Thoracic aorta (tissue), 2 donors: ENCODE measurements at regions not wholly inside any gene's neighbourhood (a gene's known extent, or its start where the extent isn't known, plus 50 kb on each side); places are given as distances from the start of the nearest gene placed in this dataset.

ENCODE experiments used
- ATAC-seq: fragments of 150-250 bp; one replicate; pipeline ENCODE4 v1.8.0; 2017; ENCODE audit warnings: low read depth; ENCODE audit not compliant: insufficient number of reproducible peaks, low FRiP score
- DNase-seq: peaks from one replicate; pipeline ENCODE4 v3.0.0-alpha.2; 2020; ENCODE audit warnings: low spot score
- H3K27ac ChIP-seq, 2 donors: fragments of 200-600 bp; sonication (generic); 1 replicate in 1 of 2; 2 replicates in 1 of 2; pipeline ENCODE4 v1.5.1; 2016; ENCODE audit warnings: mild to moderate bottlenecking in 2 of 2, moderate library complexity in 2 of 2
- H3K27me3 ChIP-seq: fragments of 200-600 bp; sonication (generic); replicated peaks from 2 replicates; pipeline ENCODE4 v1.6.0; 2016; ENCODE audit warnings: mild to moderate bottlenecking; ENCODE audit not compliant: insufficient read depth
- H3K36me3 ChIP-seq: fragments of 200-600 bp; sonication (generic); one replicate; pipeline ENCODE4 v1.5.1; 2016
- H3K4me1 ChIP-seq, 2 donors: fragments of 200-600 bp; sonication (generic); 1 replicate in 1 of 2; 2 replicates in 1 of 2; pipeline versions ENCODE4 v1.5.1 to v1.6.0; 2016; ENCODE audit warnings: low read depth in 2 of 2, mild to moderate bottlenecking in 1 of 2; ENCODE audit not compliant: control insufficient read depth in 1 of 2
- H3K4me3 ChIP-seq: fragments of 200-600 bp; sonication (generic); 2 replicates; pipeline ENCODE4 v1.5.1; 2016; ENCODE audit warnings: mild to moderate bottlenecking
- H3K9me3 ChIP-seq: fragments of 200-600 bp; sonication (generic); 2 replicates; pipeline ENCODE4 v1.5.1; 2016
- TF ChIP-seq, protein P1 (sequence below): fragments of 200-600 bp; sonication (generic); IDR thresholded peaks from one replicate; pipeline ENCODE4 v1.5.1; 2019; ENCODE audit warnings: antibody characterized with exemption

DNA sequence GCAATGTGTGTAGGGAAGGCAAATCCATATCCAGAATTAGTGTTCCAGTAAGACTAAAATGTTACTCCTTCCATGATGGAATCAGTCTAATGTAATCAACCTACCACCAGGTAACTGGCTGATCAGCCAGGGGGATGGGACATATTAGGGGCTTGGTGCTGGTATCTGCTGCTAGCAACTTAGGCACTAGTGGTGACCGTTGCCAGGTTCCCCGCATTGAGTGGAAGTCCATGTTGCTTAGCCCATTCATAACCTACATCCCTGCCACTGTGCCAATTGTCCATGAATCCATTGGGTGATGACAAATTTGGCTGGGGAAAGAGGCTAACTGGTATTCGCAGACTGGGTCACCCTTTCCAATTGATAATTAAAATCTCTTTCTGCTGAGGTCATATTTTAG lies 212.2 kb upstream of the ROBO1 start:
- no peak for ATAC-seq
- no peaks in the 10 kb centered on the region for H3K9me3 ChIP-seq
- no peaks in the 10 kb centered on the region for H3K36me3 ChIP-seq
- no peaks in the 10 kb centered on the region for H3K27me3 ChIP-seq
- H3K27ac ChIP-seq = no peak overlapping the region
- no peaks in the 10 kb centered on the region for H3K4me1 ChIP-seq
- TF ChIP-seq, protein P1, sequence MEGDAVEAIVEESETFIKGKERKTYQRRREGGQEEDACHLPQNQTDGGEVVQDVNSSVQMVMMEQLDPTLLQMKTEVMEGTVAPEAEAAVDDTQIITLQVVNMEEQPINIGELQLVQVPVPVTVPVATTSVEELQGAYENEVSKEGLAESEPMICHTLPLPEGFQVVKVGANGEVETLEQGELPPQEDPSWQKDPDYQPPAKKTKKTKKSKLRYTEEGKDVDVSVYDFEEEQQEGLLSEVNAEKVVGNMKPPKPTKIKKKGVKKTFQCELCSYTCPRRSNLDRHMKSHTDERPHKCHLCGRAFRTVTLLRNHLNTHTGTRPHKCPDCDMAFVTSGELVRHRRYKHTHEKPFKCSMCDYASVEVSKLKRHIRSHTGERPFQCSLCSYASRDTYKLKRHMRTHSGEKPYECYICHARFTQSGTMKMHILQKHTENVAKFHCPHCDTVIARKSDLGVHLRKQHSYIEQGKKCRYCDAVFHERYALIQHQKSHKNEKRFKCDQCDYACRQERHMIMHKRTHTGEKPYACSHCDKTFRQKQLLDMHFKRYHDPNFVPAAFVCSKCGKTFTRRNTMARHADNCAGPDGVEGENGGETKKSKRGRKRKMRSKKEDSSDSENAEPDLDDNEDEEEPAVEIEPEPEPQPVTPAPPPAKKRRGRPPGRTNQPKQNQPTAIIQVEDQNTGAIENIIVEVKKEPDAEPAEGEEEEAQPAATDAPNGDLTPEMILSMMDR = no peak
- H3K4me3 ChIP-seq = no peak overlapping the region
- DNase-seq = no peak

DNA sequence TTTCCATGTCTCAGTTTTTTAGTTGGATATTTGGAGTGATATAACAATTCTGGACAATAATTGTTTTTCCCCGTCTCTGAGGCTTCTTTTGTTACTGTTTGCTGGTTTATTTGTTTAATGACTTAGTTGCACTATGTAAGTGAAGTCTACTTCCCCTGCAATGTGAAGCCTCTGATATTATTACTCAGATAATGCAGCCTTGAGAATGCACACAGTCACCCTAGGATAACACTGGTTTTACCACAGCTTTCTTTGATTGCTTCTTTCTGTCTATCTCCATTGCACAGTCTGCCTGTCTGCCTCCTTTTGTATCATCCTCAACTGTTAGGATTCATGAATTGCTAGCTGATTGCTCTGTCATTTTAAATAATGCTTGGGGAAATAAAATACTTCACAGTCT lies 208.7 kb upstream of the ROBO1 start:
- H3K27me3 ChIP-seq = no peaks in the 10 kb centered on the region
- TF ChIP-seq, protein P1 = no peak
- H3K9me3 ChIP-seq = no peaks in the 10 kb centered on the region
- H3K4me3 ChIP-seq = no peak overlapping the region
- H3K4me1 ChIP-seq = no peaks in the 10 kb centered on the region
- no peak for DNase-seq
- no peaks in the 10 kb centered on the region for H3K36me3 ChIP-seq
- no peak overlapping the region for H3K27ac ChIP-seq
- no peak for ATAC-seq

DNA sequence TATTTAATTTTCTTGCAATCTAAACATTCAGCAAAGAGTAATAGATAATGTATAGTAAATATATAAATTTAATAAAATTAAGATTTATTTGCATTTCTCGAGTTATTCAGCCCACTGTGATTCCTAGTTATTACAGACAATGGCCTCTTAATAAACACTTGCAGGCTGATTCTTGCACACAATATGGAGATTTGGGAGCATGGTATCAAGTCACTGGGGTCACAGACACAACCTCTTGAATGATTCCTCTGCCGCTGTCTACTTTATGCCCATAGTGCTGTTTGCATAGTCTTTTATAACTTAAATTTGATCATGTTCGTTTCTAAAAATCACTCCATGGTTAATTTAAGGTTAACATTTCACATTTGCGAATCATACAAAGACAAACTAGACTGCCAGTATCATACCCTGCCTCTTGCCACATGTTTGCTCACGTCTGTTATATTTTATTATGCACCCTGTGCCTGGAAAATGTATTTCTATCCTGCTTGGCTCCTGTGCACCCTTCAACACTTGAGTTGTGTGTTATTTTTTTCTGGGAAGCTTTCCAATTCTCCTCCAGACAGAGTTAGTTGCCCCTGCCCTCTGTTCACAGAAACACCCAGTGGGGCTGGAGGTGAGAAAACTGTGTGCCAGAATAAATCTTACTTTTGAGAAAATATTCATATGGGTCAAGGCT lies 206.3 kb upstream of the ROBO1 start:
- no peak for ATAC-seq
- TF ChIP-seq, protein P1 = no peak
- no peak overlapping the region for H3K4me3 ChIP-seq

DNA sequence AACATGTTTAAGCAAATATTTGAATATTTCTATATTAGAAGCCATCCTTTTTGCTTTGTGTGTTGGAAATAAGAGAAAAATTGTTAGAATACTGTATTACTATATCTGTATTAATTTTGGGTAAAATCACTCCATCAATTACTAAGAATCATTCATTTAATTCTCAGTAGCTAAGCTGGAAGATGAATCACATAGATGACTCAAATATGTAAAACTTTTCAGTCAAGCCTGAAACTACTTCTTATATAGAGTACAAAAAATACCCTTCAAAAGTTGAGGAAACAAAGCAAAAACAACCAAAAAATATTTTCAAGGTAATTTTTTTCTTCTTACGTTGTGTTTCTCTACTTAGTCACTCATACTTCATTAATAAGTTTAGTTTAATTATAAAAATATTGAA lies 205.7 kb upstream of the ROBO1 start:
- H3K27ac ChIP-seq = no peak overlapping the region
- ATAC-seq = no peak
- TF ChIP-seq, protein P1 = no peak
- no peaks in the 10 kb centered on the region for H3K4me1 ChIP-seq
- no peaks in the 10 kb centered on the region for H3K9me3 ChIP-seq
- no peaks in the 10 kb centered on the region for H3K27me3 ChIP-seq
- no peaks in the 10 kb centered on the region for H3K36me3 ChIP-seq
- H3K4me3 ChIP-seq = no peak overlapping the region
- DNase-seq = no peak

More for the DNA sequence above, 206.3 kb upstream of the ROBO1 start:
- Histone ChIP-seq H3K9me3 (no peaks in the 10 kb centered on the region), H3K27me3 (no peaks in the 10 kb centered on the region), H3K36me3 (no peaks in the 10 kb centered on the region), H3K4me1 (no peaks in the 10 kb centered on the region), H3K27ac (no peak overlapping the region)
- DNase-seq = no peak

DNA sequence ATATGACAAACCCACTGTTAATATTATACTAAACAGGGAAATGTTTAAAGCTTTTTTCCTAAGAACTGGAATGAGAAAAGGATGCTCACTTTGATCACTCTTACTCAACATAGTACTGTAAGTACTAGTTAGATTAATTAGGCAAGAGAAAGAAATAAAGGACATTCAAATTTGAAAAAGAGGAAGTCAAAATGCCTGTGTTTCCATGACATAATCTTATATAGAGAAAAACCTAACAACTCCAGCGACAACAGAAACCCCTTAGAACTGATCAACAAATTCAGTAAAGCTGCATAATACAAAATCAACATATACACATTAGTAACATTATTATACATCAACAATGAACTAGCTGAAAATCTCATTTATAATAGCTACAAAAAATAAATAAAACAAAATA lies 200.6 kb upstream of the ROBO1 start:
- ATAC-seq = no peak

More for the DNA sequence above, 200.6 kb upstream of the ROBO1 start:
- Histone ChIP-seq H3K9me3 (no peaks in the 10 kb centered on the region), H3K4me3 (no peak overlapping the region), H3K27ac (no peak overlapping the region), H3K4me1 (no peaks in the 10 kb centered on the region), H3K27me3 (no peaks in the 10 kb centered on the region), H3K36me3 (no peaks in the 10 kb centered on the region)
- no peak for DNase-seq
- TF ChIP-seq, protein P1 = no peak
